IPS DF 19.7 (cell line): ENCODE measurements at regions not wholly inside any gene's neighbourhood (a gene's known extent, or its start where the extent isn't known, plus 50 kb on each side); places are given as distances from the start of the nearest gene placed in this dataset.
"Not testable (repeated sequence)": the region's sequence is repeated elsewhere in the genome, so short reads cannot be mapped to it uniquely, and the experiment has no call there.

Source experiments
- DNase-seq: peaks from one replicate; pipeline ENCODE4 v3.0.0-alpha.2; 2013; ENCODE audit warnings: low read depth, low spot score

- no peak for DNase-seq
Measured at GRCh38 chr6:114810468-114810867, 467.6 kb upstream of the HS3ST5 start.

- not testable (repeated sequence) for DNase-seq
Measured at GRCh38 chr6:114805426-114805825, 462.6 kb upstream of the HS3ST5 start.

GRCh38 chr6:114796576-114796975 lies 453.8 kb upstream of the HS3ST5 start:
- DNase-seq, result no peak

GRCh38 chr6:114793428-114793827 lies 450.6 kb upstream of the HS3ST5 start:
- DNase-seq, result no peak

GRCh38 chr6:114785235-114786127 lies 442.7 kb upstream of the HS3ST5 start:
- no peak for DNase-seq

GRCh38 chr6:114783783-114784182 lies 441.0 kb upstream of the HS3ST5 start:
- no peak for DNase-seq

- no peak for DNase-seq
Measured at GRCh38 chr6:114783083-114783482, 440.3 kb upstream of the HS3ST5 start.

- DNase-seq, result no peak
Measured at GRCh38 chr6:114764866-114765265, 422.0 kb upstream of the HS3ST5 start.

- DNase-seq, result no peak
Measured at GRCh38 chr6:114762145-114762544, 419.3 kb upstream of the HS3ST5 start.

- DNase-seq, result no peak
Measured at GRCh38 chr6:114747995-114748625, 405.3 kb upstream of the HS3ST5 start.

- DNase-seq, result no peak
Measured at GRCh38 chr6:114740547-114740946, 397.7 kb upstream of the HS3ST5 start.

- no peak for DNase-seq
Measured at GRCh38 chr6:114739656-114740055, 396.8 kb upstream of the HS3ST5 start.

GRCh38 chr6:114735025-114735735 lies 392.4 kb upstream of the HS3ST5 start:
- no peak for DNase-seq

- no peak for DNase-seq
Measured at GRCh38 chr6:114733596-114733995, 390.8 kb upstream of the HS3ST5 start.

- no peak for DNase-seq
Measured at GRCh38 chr6:114718716-114719270, 376.0 kb upstream of the HS3ST5 start.

GRCh38 chr6:114718186-114718585 lies 375.4 kb upstream of the HS3ST5 start:
- no peak for DNase-seq

- no peak for DNase-seq
Measured at GRCh38 chr6:114714836-114715507, 372.1 kb upstream of the HS3ST5 start.

- no peak for DNase-seq
Measured at GRCh38 chr6:114713690-114714089, 370.9 kb upstream of the HS3ST5 start.

- no peak for DNase-seq
Measured at GRCh38 chr6:114712129-114712662, 369.4 kb upstream of the HS3ST5 start.

- no peak for DNase-seq
Measured at GRCh38 chr6:114707081-114707620, 364.3 kb upstream of the HS3ST5 start.

GRCh38 chr6:114690625-114691024 lies 347.8 kb upstream of the HS3ST5 start:
- no peak for DNase-seq
